DND-41 (cell line): ENCODE measurements at regions not wholly inside any gene's neighbourhood (a gene's known extent, or its start where the extent isn't known, plus 50 kb on each side); places are given as distances from the start of the nearest gene placed in this dataset.

ENCODE experiments used
- ATAC-seq: fragments of 200-7000 bp; cut with Tn5 transposase; 3 replicates; pipeline ENCODE4 v1.9.1; 2021; ENCODE audit warnings: low read depth; ENCODE audit not compliant: insufficient read depth
- DNase-seq: peaks from one replicate; pipeline ENCODE4 v3.0.0-alpha.2; 2020
- H2AFZ ChIP-seq: 2 replicates; pipeline ENCODE4 v1.6.0; 2012; ENCODE audit warnings: low read depth, low read length
- H3K27ac ChIP-seq: 2 replicates; pipeline ENCODE4 v1.5.1; 2012; ENCODE audit warnings: low read length, inconsistent platforms
- H3K27me3 ChIP-seq: fragments of 200-600 bp; sonication (generic); 2 replicates; pipeline ENCODE4 v1.6.0; 2012; ENCODE audit warnings: low read length, mild to moderate bottlenecking, inconsistent platforms; ENCODE audit not compliant: insufficient read depth, poor library complexity
- H3K36me3 ChIP-seq: 2 replicates; pipeline ENCODE4 v1.5.1; 2012; ENCODE audit warnings: low read length, inconsistent platforms; ENCODE audit not compliant: insufficient read depth
- H3K4me1 ChIP-seq: 2 replicates; pipeline ENCODE4 v1.5.1; 2012; ENCODE audit warnings: mild to moderate bottlenecking, low read length; ENCODE audit not compliant: insufficient read depth
- H3K4me2 ChIP-seq: 2 replicates; pipeline ENCODE4 v1.6.0; 2012; ENCODE audit warnings: mild to moderate bottlenecking, moderate library complexity, low read length, inconsistent platforms; ENCODE audit not compliant: insufficient read depth
- H3K4me3 ChIP-seq, 2 experiments: fragments of 200-600 bp in 1 of 2; shearing (Covaris generic) in 1 of 2; 2 replicates each; pipeline ENCODE4 v1.5.1; 2012 to 2016; ENCODE audit warnings: inconsistent platforms in 2 of 2, low read length in 2 of 2, mild to moderate bottlenecking in 2 of 2, low read depth in 1 of 2, moderate library complexity in 1 of 2
- H3K79me2 ChIP-seq: 2 replicates; pipeline ENCODE4 v1.6.0; 2012; ENCODE audit warnings: low read length, inconsistent platforms; ENCODE audit not compliant: insufficient read depth
- H3K9ac ChIP-seq: 2 replicates; pipeline ENCODE4 v1.6.0; 2012; ENCODE audit warnings: low read depth, mild to moderate bottlenecking, inconsistent platforms, low read length, moderate library complexity
- H3K9me3 ChIP-seq: 2 replicates; pipeline ENCODE4 v1.5.1; 2012; ENCODE audit warnings: low read length, moderate library complexity, mild to moderate bottlenecking, inconsistent platforms; ENCODE audit not compliant: insufficient read depth, severe bottlenecking
- H4K20me1 ChIP-seq: 2 replicates; pipeline ENCODE4 v1.6.0; 2012; ENCODE audit warnings: low read length; ENCODE audit not compliant: insufficient read depth
- EZH2 ChIP-seq: IDR thresholded peaks from 3 replicates; pipeline ENCODE4 v1.6.1; 2012; ENCODE audit warnings: borderline replicate concordance, low read depth, mild to moderate bottlenecking, moderate library complexity, low read length, inconsistent platforms; ENCODE audit not compliant: severe bottlenecking
- TF ChIP-seq, protein P1 (sequence below): IDR thresholded peaks from 2 replicates; pipeline ENCODE4 v1.5.1; 2012; ENCODE audit warnings: borderline replicate concordance, low read length, moderate library complexity, mild to moderate bottlenecking; ENCODE audit not compliant: poor library complexity, severe bottlenecking; ENCODE audit errors: extremely low read depth

DNA sequence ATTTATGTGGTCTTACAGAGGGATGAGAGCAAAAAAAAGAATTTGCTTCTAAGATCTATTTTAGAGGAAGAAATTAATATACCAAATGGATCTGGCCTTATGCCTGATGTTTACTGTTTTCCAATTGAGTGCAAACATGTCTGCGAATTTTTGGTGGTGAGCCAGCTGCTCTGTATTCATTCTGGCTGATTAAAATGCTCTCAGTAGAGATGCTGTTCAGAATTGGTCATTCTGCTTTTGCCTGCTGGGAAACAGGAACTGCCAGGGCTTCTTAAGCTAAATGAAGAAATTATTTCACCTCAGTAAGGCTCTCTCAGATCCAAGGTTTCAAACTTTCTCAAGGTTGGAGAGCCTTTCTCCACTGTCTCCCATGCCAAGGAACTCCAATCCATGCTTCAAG is 132.0 kb upstream of the SV2C start:
- Histone ChIP-seq H3K4me2 (no peak overlapping the region), H3K9ac (no peak overlapping the region), H4K20me1 (no peaks in the 10 kb centered on the region), H3K4me1 (no peaks in the 10 kb centered on the region), H3K4me3 (no peak overlapping the region), H3K79me2 (no peaks in the 10 kb centered on the region), H3K36me3 (no peaks in the 10 kb centered on the region), H3K27me3 (no peaks in the 10 kb centered on the region), H3K27ac (no peak overlapping the region), H2AFZ (no peak overlapping the region), H3K9me3 (no peaks in the 10 kb centered on the region)
- ATAC-seq (no peak), DNase-seq (no peak)
- TF ChIP-seq EZH2, result no peak
- TF ChIP-seq, protein P1, sequence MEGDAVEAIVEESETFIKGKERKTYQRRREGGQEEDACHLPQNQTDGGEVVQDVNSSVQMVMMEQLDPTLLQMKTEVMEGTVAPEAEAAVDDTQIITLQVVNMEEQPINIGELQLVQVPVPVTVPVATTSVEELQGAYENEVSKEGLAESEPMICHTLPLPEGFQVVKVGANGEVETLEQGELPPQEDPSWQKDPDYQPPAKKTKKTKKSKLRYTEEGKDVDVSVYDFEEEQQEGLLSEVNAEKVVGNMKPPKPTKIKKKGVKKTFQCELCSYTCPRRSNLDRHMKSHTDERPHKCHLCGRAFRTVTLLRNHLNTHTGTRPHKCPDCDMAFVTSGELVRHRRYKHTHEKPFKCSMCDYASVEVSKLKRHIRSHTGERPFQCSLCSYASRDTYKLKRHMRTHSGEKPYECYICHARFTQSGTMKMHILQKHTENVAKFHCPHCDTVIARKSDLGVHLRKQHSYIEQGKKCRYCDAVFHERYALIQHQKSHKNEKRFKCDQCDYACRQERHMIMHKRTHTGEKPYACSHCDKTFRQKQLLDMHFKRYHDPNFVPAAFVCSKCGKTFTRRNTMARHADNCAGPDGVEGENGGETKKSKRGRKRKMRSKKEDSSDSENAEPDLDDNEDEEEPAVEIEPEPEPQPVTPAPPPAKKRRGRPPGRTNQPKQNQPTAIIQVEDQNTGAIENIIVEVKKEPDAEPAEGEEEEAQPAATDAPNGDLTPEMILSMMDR, result no peak

GRCh38 chr5:75948438-75948837 is 134.7 kb upstream of the SV2C start:
- no peak overlapping the region for H3K27ac ChIP-seq

GRCh38 chr5:75940418-75940817 is 142.8 kb upstream of the SV2C start:
- Histone ChIP-seq H4K20me1 (no peaks in the 10 kb centered on the region), H3K27ac (no peak overlapping the region), H3K36me3 (no peaks in the 10 kb centered on the region), H3K9ac (no peak overlapping the region), H3K9me3 (no peaks in the 10 kb centered on the region), H3K4me1 (no peaks in the 10 kb centered on the region), H3K4me3 (no peak overlapping the region), H3K4me2 (no peak overlapping the region), H3K27me3 (no peaks in the 10 kb centered on the region), H2AFZ (no peak overlapping the region), H3K79me2 (no peaks in the 10 kb centered on the region)
- ATAC-seq (no peak), DNase-seq (no peak)
- no peak for TF ChIP-seq EZH2
- TF ChIP-seq, protein P1, result no peak

More at GRCh38 chr5:75948438-75948837, 134.7 kb upstream of the SV2C start:
- Histone ChIP-seq H2AFZ (no peak overlapping the region), H3K4me1 (no peaks in the 10 kb centered on the region), H3K4me2 (no peak overlapping the region), H4K20me1 (no peaks in the 10 kb centered on the region), H3K79me2 (no peaks in the 10 kb centered on the region), H3K9me3 (no peaks in the 10 kb centered on the region), H3K36me3 (no peaks in the 10 kb centered on the region), H3K4me3 (no peak overlapping the region), H3K27me3 (no peaks in the 10 kb centered on the region), H3K9ac (no peak overlapping the region)
- no peak for TF ChIP-seq EZH2
- TF ChIP-seq, protein P1, result no peak
- ATAC-seq (no peak), DNase-seq (no peak)

- no peak overlapping the region for H2AFZ ChIP-seq
- H3K4me3 ChIP-seq, result no peak overlapping the region
- no peaks in the 10 kb centered on the region for H3K4me1 ChIP-seq
- H3K79me2 ChIP-seq, result no peaks in the 10 kb centered on the region
- no peak for DNase-seq
- no peak overlapping the region for H3K27ac ChIP-seq
- no peaks in the 10 kb centered on the region for H3K9me3 ChIP-seq
- no peak for ATAC-seq
- no peak for TF ChIP-seq EZH2
- TF ChIP-seq, protein P1, result no peak
- no peaks in the 10 kb centered on the region for H3K36me3 ChIP-seq
- H3K4me2 ChIP-seq, result no peak overlapping the region
- H3K9ac ChIP-seq, result no peak overlapping the region
- no peaks in the 10 kb centered on the region for H3K27me3 ChIP-seq
- no peaks in the 10 kb centered on the region for H4K20me1 ChIP-seq
Measured at GRCh38 chr5:75935572-75935971, 147.6 kb upstream of the SV2C start.
